Naive B cell (primary cell): ENCODE measurements at regions not wholly inside any gene's neighbourhood (a gene's known extent, or its start where the extent isn't known, plus 50 kb on each side); places are given as distances from the start of the nearest gene placed in this dataset.

Experiments
- ATAC-seq, 2 donors: fragments of 150-1000 bp; cut with Tn5 transposase; 2 replicates each; pipeline ENCODE4 v1.10.0; 2021; ENCODE audit warnings: low read depth in 2 of 2, mild to moderate bottlenecking in 2 of 2, moderate library complexity in 2 of 2
- DNase-seq: peaks from one replicate; pipeline ENCODE4 v3.0.0; 2022
- H3K27ac Mint-ChIP-seq, 6 donors: one replicate each; pipeline ENCODE4 v1.8.0; 2020 to 2022; ENCODE audit warnings: mild to moderate bottlenecking in 6 of 6, mixed read lengths in 6 of 6, moderate library complexity in 5 of 6, inconsistent platforms in 2 of 6
- H3K27me3 Mint-ChIP-seq, 3 donors: one replicate each; pipeline ENCODE4 v1.8.0; 2021 to 2022; ENCODE audit warnings: mixed read lengths in 3 of 3, mild to moderate bottlenecking in 1 of 3
- H3K36me3 Mint-ChIP-seq, 2 donors: one replicate each; pipeline ENCODE4 v1.8.0; 2020 to 2022; ENCODE audit warnings: mixed read lengths in 2 of 2, inconsistent platforms in 1 of 2, mild to moderate bottlenecking in 1 of 2
- H3K4me1 Mint-ChIP-seq, 3 donors: one replicate each; pipeline ENCODE4 v1.8.0; 2020 to 2022; ENCODE audit warnings: mixed read lengths in 3 of 3, inconsistent platforms in 1 of 3, mild to moderate bottlenecking in 1 of 3, moderate library complexity in 1 of 3
- H3K4me3 Mint-ChIP-seq, 8 donors: one replicate each; pipeline ENCODE4 v1.8.0; 2020 to 2022; ENCODE audit warnings: mild to moderate bottlenecking in 8 of 8, mixed read lengths in 8 of 8, moderate library complexity in 8 of 8, inconsistent platforms in 2 of 8
- H3K9me3 Mint-ChIP-seq, 7 donors: one replicate each; pipeline ENCODE4 v1.8.0; 2020 to 2022; ENCODE audit warnings: mixed read lengths in 7 of 7, mild to moderate bottlenecking in 5 of 7, inconsistent platforms in 2 of 7, moderate library complexity in 1 of 7

GRCh38 chr2:6577960-6578359 lies 287.7 kb downstream of the CMPK2 start:
- ATAC-seq (no peak), DNase-seq (no peak)
- peaks cover 0 to 4% (median 0%) of the 10 kb centered on the region in 7 donors for H3K9me3 Mint-ChIP-seq
- no peak overlapping the region for H3K27ac Mint-ChIP-seq
- H3K27me3 Mint-ChIP-seq = peaks cover 13 to 16% (median 15%) of the 10 kb centered on the region in 3 donors
- H3K4me1 Mint-ChIP-seq = no peaks in the 10 kb centered on the region
- no peaks in the 10 kb centered on the region for H3K36me3 Mint-ChIP-seq
- no peak overlapping the region for H3K4me3 Mint-ChIP-seq

- peaks cover 13 to 16% (median 15%) of the 10 kb centered on the region in 3 donors for H3K27me3 Mint-ChIP-seq
- H3K27ac Mint-ChIP-seq = no peak overlapping the region
- no peak overlapping the region for H3K4me3 Mint-ChIP-seq
- H3K36me3 Mint-ChIP-seq = no peaks in the 10 kb centered on the region
- no peak for ATAC-seq
- no peaks in the 10 kb centered on the region for H3K4me1 Mint-ChIP-seq
- peaks cover 0 to 4% (median 0%) of the 10 kb centered on the region in 7 donors for H3K9me3 Mint-ChIP-seq
- no peak for DNase-seq
Observed at GRCh38 chr2:6578416-6578815, 287.3 kb downstream of the CMPK2 start.

GRCh38 chr2:6579281-6579680 lies 286.4 kb downstream of the CMPK2 start:
- DNase-seq (no peak), ATAC-seq (no peak)
- peaks cover 0 to 4% (median 0%) of the 10 kb centered on the region in 7 donors for H3K9me3 Mint-ChIP-seq
- H3K27me3 Mint-ChIP-seq = peaks cover 13 to 16% (median 15%) of the 10 kb centered on the region in 3 donors
- H3K4me3 Mint-ChIP-seq = no peak overlapping the region
- H3K4me1 Mint-ChIP-seq = no peaks in the 10 kb centered on the region
- no peaks in the 10 kb centered on the region for H3K36me3 Mint-ChIP-seq
- H3K27ac Mint-ChIP-seq = no peak overlapping the region

- no peak overlapping the region for H3K4me3 Mint-ChIP-seq
- ATAC-seq (no peak), DNase-seq (no peak)
- peaks cover 13 to 16% (median 15%) of the 10 kb centered on the region in 3 donors for H3K27me3 Mint-ChIP-seq
- no peak overlapping the region for H3K27ac Mint-ChIP-seq
- H3K4me1 Mint-ChIP-seq = no peaks in the 10 kb centered on the region
- peaks cover 0 to 4% (median 0%) of the 10 kb centered on the region in 7 donors for H3K9me3 Mint-ChIP-seq
- no peaks in the 10 kb centered on the region for H3K36me3 Mint-ChIP-seq
Observed at GRCh38 chr2:6580982-6581381, 284.7 kb downstream of the CMPK2 start.

- Mint-ChIP-seq H3K27ac (no peak overlapping the region), H3K9me3 (peaks cover 0 to 4% (median 0%) of the 10 kb centered on the region in 7 donors), H3K4me3 (no peak overlapping the region), H3K4me1 (no peaks in the 10 kb centered on the region), H3K36me3 (no peaks in the 10 kb centered on the region), H3K27me3 (no peaks in the 10 kb centered on the region)
- ATAC-seq (no peak), DNase-seq (no peak)
Observed at GRCh38 chr2:6589150-6589549, 276.6 kb downstream of the CMPK2 start.

GRCh38 chr2:6590442-6590841 lies 275.3 kb downstream of the CMPK2 start:
- Mint-ChIP-seq H3K4me3 (no peak overlapping the region), H3K27ac (no peak overlapping the region), H3K9me3 (peaks cover 0 to 4% (median 0%) of the 10 kb centered on the region in 7 donors), H3K27me3 (no peaks in the 10 kb centered on the region), H3K4me1 (no peaks in the 10 kb centered on the region), H3K36me3 (no peaks in the 10 kb centered on the region)
- no peak for ATAC-seq
- DNase-seq = no peak

GRCh38 chr2:6602471-6602870 lies 263.2 kb downstream of the CMPK2 start:
- Mint-ChIP-seq H3K27me3 (peaks cover 0 to 4% (median 0%) of the 10 kb centered on the region in 3 donors), H3K4me3 (no peak overlapping the region), H3K4me1 (no peaks in the 10 kb centered on the region), H3K27ac (no peak overlapping the region), H3K36me3 (no peaks in the 10 kb centered on the region), H3K9me3 (peaks cover 0 to 3% (median 1%) of the 10 kb centered on the region in 7 donors)
- DNase-seq (no peak), ATAC-seq (no peak)

- Mint-ChIP-seq H3K4me3 (no peak overlapping the region), H3K9me3 (peaks cover 0 to 9% (median 2%) of the 10 kb centered on the region in 7 donors), H3K27me3 (peaks cover 0 to 4% (median 0%) of the 10 kb centered on the region in 3 donors), H3K36me3 (no peaks in the 10 kb centered on the region), H3K27ac (no peak overlapping the region), H3K4me1 (no peaks in the 10 kb centered on the region)
- DNase-seq (no peak), ATAC-seq (no peak)
Observed at GRCh38 chr2:6605836-6606505, 259.7 kb downstream of the CMPK2 start.

GRCh38 chr2:6617794-6618193 lies 247.9 kb downstream of the CMPK2 start:
- Mint-ChIP-seq H3K4me3 (no peak overlapping the region), H3K36me3 (no peaks in the 10 kb centered on the region), H3K27ac (no peak overlapping the region), H3K27me3 (no peaks in the 10 kb centered on the region), H3K4me1 (no peaks in the 10 kb centered on the region), H3K9me3 (peaks cover 3 to 12% (median 9%) of the 10 kb centered on the region in 7 donors)
- ATAC-seq (no peak), DNase-seq (no peak)

- Mint-ChIP-seq H3K4me1 (no peaks in the 10 kb centered on the region), H3K4me3 (no peak overlapping the region), H3K9me3 (peaks cover under 1 to 8% (median 5%) of the 10 kb centered on the region in 7 donors), H3K27me3 (no peaks in the 10 kb centered on the region), H3K27ac (no peak overlapping the region), H3K36me3 (no peaks in the 10 kb centered on the region)
- DNase-seq = no peak
- ATAC-seq = no peak
Observed at GRCh38 chr2:6618201-6618600, 247.5 kb downstream of the CMPK2 start.

GRCh38 chr2:6623746-6624145 lies 242.0 kb downstream of the CMPK2 start:
- H3K4me1 Mint-ChIP-seq = no peaks in the 10 kb centered on the region
- peaks cover 0 to 2% (median 0%) of the 10 kb centered on the region in 7 donors for H3K9me3 Mint-ChIP-seq
- no peak for DNase-seq
- no peak for ATAC-seq
- no peak overlapping the region for H3K27ac Mint-ChIP-seq
- no peaks in the 10 kb centered on the region for H3K27me3 Mint-ChIP-seq
- H3K4me3 Mint-ChIP-seq = no peak overlapping the region
- no peaks in the 10 kb centered on the region for H3K36me3 Mint-ChIP-seq

- no peaks in the 10 kb centered on the region for H3K36me3 Mint-ChIP-seq
- ATAC-seq (no peak), DNase-seq (no peak)
- H3K27me3 Mint-ChIP-seq = peaks cover 0 to 3% (median 0%) of the 10 kb centered on the region in 3 donors
- no peak overlapping the region for H3K4me3 Mint-ChIP-seq
- no peaks in the 10 kb centered on the region for H3K4me1 Mint-ChIP-seq
- H3K27ac Mint-ChIP-seq = no peak overlapping the region
- peaks cover 0 to 4% (median 0%) of the 10 kb centered on the region in 7 donors for H3K9me3 Mint-ChIP-seq
Observed at GRCh38 chr2:6626401-6627012, 239.2 kb downstream of the CMPK2 start.

GRCh38 chr2:6627316-6627715 lies 238.4 kb downstream of the CMPK2 start:
- H3K36me3 Mint-ChIP-seq = no peaks in the 10 kb centered on the region
- H3K27ac Mint-ChIP-seq = no peak overlapping the region
- no peaks in the 10 kb centered on the region for H3K4me1 Mint-ChIP-seq
- H3K9me3 Mint-ChIP-seq = peaks cover 0 to 4% (median 0%) of the 10 kb centered on the region in 7 donors
- peaks cover 0 to 3% (median 0%) of the 10 kb centered on the region in 3 donors for H3K27me3 Mint-ChIP-seq
- DNase-seq = no peak
- no peak for ATAC-seq
- H3K4me3 Mint-ChIP-seq = no peak overlapping the region

GRCh38 chr2:6630209-6630608 lies 235.5 kb downstream of the CMPK2 start:
- no peaks in the 10 kb centered on the region for H3K36me3 Mint-ChIP-seq
- no peaks in the 10 kb centered on the region for H3K4me1 Mint-ChIP-seq
- H3K27me3 Mint-ChIP-seq = peaks cover 0 to 3% (median 0%) of the 10 kb centered on the region in 3 donors
- H3K4me3 Mint-ChIP-seq = no peak overlapping the region
- peaks cover 0 to 4% (median 0%) of the 10 kb centered on the region in 7 donors for H3K9me3 Mint-ChIP-seq
- DNase-seq (no peak), ATAC-seq (no peak)
- H3K27ac Mint-ChIP-seq = no peak overlapping the region
